Epithelial cell of esophagus (primary cell): ENCODE measurements at regions not wholly inside any gene's neighbourhood (a gene's known extent, or its start where the extent isn't known, plus 50 kb on each side); places are given as distances from the start of the nearest gene placed in this dataset.
A peak's percentile ranks its signal among the peaks of the same experiment; 100 is the strongest.

Experiments used
- DNase-seq: peaks from one replicate; pipeline ENCODE4 v3.0.0; 2010; ENCODE audit warnings: low read depth
- H3K4me3 ChIP-seq: 2 replicates; pipeline ENCODE4 v1.5.1; 2011; ENCODE audit warnings: mild to moderate bottlenecking, low read length, control low read depth
- TF ChIP-seq, protein P1 (sequence below): IDR thresholded peaks from 2 replicates; pipeline ENCODE4 v1.5.1; 2011; ENCODE audit warnings: low read depth, mild to moderate bottlenecking, low read length, control low read depth, inconsistent platforms; ENCODE audit not compliant: insufficient read depth; ENCODE audit errors: missing control alignments

DNA sequence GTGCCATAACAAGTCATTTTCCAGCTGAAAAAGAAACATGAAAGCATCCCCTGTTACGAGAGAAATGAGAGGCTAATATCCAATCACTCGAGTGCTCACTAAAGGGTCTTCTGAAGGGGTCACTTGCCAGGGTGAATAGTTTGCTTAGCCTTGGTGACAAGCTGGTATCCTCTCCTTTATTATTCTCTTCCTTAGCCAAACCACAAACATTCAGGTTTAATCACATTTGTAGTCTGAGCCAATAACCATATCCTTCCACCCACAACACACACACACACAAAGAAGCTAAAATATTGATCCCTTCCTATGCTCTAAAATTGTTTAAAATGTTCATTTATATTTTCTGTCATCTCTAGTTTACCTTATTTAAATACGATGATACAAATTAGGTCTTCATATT, 240.5 kb upstream of the TMCO5A start:
- no peak for DNase-seq
- no peak overlapping the region for H3K4me3 ChIP-seq
- TF ChIP-seq, protein P1, sequence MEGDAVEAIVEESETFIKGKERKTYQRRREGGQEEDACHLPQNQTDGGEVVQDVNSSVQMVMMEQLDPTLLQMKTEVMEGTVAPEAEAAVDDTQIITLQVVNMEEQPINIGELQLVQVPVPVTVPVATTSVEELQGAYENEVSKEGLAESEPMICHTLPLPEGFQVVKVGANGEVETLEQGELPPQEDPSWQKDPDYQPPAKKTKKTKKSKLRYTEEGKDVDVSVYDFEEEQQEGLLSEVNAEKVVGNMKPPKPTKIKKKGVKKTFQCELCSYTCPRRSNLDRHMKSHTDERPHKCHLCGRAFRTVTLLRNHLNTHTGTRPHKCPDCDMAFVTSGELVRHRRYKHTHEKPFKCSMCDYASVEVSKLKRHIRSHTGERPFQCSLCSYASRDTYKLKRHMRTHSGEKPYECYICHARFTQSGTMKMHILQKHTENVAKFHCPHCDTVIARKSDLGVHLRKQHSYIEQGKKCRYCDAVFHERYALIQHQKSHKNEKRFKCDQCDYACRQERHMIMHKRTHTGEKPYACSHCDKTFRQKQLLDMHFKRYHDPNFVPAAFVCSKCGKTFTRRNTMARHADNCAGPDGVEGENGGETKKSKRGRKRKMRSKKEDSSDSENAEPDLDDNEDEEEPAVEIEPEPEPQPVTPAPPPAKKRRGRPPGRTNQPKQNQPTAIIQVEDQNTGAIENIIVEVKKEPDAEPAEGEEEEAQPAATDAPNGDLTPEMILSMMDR, result no peak

DNA sequence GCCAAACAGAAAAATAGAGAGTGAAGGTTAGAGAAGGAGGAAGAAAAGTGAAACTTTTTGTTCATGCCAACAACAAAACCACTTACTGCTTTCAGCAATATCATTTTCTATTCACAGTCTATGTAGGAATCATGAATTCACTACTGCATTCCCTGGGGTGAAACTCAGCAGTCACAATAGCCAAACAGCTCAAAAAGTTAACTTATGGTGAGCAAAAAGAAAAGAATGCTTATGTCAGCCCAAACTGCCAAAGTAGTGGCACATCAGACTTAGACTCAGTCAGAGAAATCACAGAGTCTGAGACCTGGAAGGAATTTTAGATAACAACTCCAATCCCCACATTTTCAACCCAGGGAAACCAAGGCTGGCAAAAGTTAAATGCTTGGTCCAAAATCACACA, 238.7 kb upstream of the TMCO5A start:
- no peak for DNase-seq
- TF ChIP-seq, protein P1, result no peak
- no peak overlapping the region for H3K4me3 ChIP-seq

DNA sequence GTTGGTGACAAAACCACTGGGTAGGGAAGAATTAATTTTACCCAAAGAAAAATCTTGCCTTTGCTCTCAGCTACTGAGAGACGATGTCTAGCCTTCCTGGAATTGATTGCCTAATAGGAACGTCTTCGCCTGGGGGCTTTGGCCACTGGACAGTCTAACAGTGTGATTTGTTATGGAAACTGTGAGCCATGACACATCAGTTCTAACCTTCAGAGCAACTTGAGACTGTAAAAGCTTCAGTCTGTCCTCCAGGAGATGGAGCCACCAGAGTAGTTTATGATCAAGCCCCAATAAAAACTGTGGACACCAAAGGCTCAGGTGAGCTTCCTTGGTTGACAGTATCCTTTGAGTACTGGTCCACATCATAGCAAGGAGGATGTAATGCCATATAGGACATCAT, 235.8 kb upstream of the TMCO5A start:
- TF ChIP-seq, protein P1, result peak; percentile 15
- no peak overlapping the region for H3K4me3 ChIP-seq

DNA sequence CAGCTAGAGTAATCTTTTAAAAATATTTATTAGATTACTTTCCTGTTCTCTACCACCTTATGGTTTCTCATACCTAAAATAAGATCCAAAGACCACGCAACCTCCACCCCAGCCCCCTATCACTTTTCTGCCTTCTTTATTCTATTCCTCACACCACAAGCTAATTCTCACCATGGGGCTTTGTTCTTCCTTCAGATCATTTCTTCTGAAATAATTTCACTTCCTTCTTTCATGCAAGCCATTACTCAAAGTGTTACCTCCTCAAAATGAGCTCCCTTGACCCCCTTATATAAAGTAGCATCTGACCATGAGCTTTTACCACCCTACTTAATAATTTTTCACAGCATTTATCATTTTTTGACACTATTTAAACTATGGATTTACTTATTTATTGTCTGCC, 233.2 kb upstream of the TMCO5A start:
- TF ChIP-seq, protein P1, result no peak
- no peak overlapping the region for H3K4me3 ChIP-seq
- no peak for DNase-seq

More for the DNA sequence above, 235.8 kb upstream of the TMCO5A start:
- DNase-seq, result peak; percentile 4

DNA sequence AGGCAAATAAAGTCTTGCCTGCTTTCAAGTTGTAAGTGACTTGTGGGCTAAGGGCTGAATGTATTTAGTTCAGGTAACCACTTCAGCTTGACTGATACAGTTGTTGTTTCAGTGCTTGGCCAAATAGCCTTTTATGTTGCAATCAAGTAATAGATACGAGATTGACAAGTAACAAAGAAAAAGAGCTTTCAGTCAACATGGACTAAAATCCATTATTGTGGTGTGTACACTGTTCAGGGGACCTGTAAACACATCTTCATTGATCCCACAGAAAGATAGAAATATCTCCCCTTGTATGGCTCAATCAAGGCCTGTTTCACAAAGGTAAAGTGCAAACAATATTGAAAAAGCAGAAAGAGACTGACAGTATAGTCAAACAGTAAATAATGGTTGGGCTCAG, 224.8 kb upstream of the TMCO5A start:
- DNase-seq, result no peak
- H3K4me3 ChIP-seq, result no peak overlapping the region
- TF ChIP-seq, protein P1, result no peak

DNA sequence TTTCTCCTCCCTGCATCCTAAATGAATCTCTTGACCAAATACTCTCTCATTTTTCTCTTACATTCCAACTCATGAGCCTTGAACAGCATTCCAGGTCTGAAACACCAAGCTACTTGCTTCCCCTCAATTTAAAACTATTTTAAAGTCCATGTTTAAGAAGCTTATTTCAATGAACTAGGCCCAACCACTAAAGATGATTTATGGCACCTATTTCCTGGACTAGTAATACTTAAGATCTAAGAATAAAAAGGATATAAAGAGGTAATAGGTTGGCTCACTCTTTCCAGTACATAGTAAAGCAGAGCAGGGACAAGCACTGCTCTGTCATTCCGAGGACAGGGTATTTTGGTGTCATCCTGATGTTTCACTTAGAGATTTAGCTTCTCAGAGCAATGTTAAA, 219.3 kb upstream of the TMCO5A start:
- DNase-seq, result no peak
- no peak overlapping the region for H3K4me3 ChIP-seq
- TF ChIP-seq, protein P1, result no peak

DNA sequence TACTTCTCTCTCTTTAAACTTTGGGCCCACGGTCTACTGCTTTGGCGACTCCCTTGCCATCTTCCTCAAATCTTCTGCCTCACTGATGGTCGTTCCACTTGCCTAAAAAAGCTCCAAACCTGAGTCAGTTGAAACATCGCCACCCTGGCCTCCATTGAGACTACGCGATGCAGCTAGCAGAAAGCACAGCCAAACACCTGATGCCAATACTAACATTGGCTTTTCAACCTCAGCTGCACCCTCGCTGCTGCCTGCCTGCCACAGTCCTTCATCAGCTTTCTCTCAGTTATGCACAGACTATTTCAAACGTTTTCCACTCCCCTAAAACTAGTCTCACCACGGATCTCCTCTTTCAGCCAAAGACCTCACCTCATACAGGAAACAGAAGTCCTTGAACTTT, 214.2 kb upstream of the TMCO5A start:
- DNase-seq, result no peak
- TF ChIP-seq, protein P1, result no peak

More for the DNA sequence above, 214.2 kb upstream of the TMCO5A start:
- no peak overlapping the region for H3K4me3 ChIP-seq
